ENCODE measurements at regions not wholly inside any gene's neighbourhood (a gene's known extent, or its start where the extent isn't known, plus 50 kb on each side); places are given as distances from the start of the nearest gene placed in this dataset.
"Not testable (repeated sequence)": the region's sequence is repeated elsewhere in the genome, so short reads cannot be mapped to it uniquely, and the experiment has no call there.

DNA sequence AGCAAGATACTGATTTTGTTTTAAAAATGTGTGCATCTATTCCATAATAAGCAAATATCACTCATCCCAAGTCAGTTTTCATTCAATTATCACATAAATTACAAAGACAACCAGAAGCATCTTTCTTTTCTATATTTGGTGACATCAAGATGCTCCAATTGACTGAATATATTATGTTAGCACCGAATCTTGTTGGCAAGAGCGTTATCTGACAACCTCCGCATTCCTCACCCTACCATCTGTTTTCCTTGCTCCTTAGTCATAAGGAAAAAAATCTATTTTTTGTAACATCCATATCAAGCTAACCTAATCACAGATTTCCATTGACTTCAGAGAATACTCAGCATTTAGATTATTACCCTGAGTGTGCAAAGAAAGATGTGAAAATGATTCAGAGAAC lies 212.2 kb upstream of the KYNU start:
- no peak for DNase-seq (ENCODE audit: low read depth)

DNA sequence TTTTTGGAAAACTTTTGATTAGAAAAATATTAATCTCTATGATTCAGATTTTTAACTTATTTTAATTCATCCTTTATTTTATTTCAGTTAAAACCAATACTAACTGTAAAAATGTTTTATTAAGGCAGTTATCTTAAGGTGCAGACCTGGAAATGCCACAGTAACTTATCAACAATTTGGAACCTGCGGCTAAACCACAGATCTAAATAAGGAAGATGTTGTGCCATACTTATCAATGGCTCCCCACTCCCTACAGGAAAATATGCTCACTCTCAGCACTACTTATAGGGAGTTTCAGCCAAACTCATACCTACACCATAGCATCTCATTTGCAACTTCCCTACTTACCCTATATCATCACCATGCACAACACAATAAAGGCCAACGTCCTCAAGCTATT lies 226.9 kb upstream of the KYNU start:
- no peak for DNase-seq (ENCODE audit: low read depth)

DNA sequence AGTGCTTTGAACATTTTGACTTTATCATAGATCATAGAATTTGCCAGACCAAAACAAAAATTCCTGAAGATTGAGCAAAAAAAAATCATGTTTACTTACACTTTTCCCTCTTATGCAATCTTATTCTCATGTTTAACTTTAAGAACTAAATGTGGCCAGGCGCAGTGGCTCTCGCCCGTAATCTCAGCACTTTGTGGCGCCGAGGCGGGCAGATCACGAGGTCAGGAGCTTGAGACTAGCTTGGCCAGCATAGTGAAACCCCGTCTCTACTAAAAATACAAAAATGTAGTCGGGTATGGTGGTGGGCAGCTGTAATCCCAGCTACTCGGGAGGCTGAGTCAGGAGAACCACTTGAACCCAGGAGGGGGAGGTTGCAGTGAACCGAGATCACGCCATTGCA lies 227.9 kb upstream of the KYNU start:
- DNase-seq (ENCODE audit: low read depth): no peak

DNA sequence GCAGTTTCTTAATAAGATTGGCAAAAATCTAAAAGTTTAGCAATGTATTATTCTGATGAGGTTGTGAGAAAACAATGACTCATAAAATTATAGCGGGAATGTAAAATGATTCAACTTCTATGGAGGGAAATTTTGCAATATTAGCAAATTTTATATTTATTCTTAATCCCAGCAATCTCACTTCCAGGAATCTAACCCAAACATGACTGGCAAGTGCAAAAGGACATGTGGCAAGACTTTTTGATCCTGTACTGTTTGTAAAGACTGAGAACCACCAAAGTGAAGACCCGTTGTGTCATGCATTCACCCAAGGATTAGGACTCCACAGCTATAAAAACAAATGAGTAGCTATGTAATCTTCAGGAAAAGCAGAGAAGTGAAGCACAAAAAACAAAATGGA lies 234.8 kb upstream of the KYNU start:
- DNase-seq (ENCODE audit: low read depth): peak; percentile 1

DNA sequence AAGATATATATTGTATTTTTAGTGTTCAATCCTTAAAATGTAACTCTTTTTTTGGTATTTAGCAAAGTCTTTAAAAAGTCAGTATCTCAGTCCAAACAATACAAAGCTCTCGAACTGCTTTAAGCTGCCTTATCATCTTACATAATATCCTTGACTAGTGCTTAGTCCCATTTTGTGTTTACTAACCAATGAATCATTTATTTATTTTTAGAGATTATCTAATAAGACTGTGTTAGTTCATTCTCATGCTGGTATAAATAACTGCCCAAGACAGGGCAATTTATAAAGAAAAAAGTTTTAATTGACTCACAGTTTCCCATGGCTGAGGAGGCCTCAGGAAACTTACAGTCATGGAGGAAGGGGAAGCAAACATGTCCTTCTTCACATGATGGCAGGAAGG lies 248.3 kb upstream of the KYNU start:
- DNase-seq (ENCODE audit: low read depth): no peak

DNA sequence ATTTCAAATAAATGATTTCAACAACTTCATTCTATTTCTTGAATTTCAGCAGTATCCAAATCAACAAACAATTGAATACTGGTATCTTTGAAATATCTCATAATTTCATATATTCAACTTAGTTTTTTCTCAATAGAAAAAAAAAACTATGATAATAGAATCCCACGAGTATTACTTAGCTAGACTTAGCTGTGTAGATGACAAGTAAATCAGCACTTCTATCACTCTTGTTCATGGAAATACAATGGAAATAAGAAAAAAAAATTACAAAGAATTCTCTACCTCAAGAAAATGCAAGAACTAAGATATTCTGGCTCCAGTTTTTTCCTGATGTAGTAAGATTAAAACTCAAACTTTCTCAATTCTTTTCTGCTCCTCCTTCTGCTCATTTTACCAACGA lies 256.2 kb upstream of the KYNU start:
- no peak for DNase-seq (ENCODE audit: low read depth)

DNA sequence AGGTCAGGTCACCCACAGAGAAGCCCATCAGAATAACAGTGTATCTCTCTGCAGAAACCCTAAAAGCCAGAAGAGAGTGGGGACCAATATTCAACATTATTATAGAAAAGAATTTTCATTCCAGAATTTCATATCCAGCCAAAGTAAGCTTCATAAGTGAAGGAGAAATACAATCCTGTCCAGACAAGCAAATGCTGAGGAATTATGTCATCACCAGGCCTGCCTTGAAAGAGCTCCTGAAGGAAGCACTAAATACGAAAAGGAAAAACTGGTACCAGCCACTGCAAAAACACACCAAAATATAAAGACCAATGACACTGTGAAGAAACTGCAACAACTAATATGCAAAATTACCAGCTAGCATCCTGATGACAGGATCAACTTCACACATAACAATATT lies 260.0 kb upstream of the KYNU start:
- no peak for DNase-seq (ENCODE audit: low read depth)

DNA sequence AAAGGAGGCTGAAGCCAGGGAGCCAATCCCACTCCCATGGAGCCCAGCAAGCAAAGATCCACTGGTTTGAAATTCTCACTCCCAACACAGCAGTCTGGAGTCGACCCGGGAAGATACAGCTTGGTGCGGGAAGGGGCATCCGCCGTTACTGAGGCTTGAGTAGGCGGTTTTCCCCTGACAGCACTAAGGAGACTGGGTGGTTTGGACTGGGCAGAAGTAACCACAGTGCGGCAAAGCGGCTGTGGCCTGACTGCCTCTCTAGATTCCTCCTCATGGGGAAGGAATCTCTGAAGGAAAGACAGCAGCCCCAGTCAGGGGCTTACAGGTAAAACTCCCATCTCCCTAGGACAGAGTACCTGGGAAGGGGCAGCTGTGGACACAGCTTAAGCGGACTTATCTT lies 261.6 kb upstream of the KYNU start:
- no peak for DNase-seq (ENCODE audit: low read depth)

DNA sequence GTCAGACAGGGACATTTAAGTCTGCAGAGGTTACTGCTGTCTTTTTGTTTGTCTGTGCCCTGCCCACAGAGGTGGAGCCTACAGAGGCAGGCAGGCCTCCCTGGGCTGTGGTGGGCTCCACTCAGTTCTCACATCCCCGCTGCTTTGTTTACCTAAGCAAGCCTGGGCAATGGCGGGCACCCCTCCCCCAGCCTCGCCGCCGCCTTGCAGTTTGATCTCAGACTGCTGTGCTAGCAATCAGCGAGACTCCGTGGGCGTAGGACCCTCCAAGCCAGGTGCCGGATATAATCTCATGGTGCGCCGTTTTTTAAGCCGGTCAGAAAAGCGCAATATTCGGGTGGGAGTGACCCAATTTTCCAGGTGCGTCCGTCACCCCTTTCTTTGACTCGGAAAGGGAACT lies 264.3 kb upstream of the KYNU start:
- DNase-seq (ENCODE audit: low read depth): not testable (repeated sequence)

DNA sequence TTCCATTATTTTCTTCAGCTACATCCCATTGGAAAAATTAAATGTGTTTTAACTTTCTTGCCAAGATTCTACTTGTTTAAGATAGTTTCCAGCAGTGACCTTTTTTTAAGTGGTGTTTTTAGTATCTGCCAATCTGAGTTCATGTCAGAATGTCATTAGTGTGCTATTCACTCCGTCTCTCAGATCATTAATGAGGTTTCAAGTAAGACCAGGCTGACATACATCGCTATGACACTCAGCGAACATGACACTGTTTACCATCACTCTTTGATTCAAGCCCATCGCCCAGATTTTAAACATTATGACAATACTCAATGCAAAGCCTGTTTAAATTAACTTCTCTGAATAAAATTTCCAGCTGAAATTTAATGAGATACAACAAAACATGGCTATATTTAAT lies 272.0 kb upstream of the KYNU start:
- DNase-seq (ENCODE audit: low read depth): no peak

DNA sequence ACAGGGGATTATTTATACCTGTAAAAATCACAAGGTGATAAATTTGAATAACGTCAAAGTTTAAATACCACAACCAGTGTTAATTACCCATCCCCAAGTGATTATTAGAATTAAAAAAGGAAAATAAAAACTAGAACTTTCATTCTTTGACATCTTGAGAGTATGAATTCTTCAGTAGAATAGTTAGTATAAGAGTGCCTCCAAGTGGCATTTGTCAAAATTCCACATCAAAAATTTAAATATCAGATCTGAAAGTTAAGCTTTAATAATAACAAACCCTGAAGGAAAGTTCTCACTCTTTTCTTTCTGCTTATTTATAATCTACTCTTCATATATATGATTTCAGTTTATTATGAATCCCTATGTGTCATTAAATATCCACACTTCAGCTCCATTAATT lies 273.7 kb upstream of the KYNU start:
- DNase-seq (ENCODE audit: low read depth): no peak

DNA sequence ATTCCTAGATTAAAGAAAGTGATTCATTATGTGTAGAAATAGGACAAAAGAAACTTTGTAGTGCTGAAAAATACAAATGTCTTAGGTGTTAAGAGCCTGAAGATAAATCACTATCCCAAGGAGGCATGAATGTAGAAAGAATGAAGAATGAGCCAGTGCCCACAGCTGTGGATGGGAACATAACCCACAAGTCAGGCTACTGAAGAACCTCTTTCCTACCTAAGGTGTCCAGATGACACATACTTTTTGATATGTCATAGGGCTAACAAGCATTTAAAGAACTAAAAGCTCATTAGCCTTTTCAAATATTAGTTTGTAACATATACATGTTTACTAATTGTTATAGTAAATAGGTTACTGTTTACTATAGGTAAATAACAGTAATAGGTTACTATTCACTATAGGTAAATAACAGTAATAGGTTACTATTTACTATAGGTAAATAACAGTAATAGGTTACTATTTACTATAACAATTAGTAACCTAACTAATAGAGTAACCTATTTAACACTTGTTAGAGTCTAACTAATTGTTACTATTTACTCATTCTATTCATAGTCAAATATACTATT lies 275.0 kb upstream of the KYNU start:
- no peak for DNase-seq (ENCODE audit: low read depth)

DNA sequence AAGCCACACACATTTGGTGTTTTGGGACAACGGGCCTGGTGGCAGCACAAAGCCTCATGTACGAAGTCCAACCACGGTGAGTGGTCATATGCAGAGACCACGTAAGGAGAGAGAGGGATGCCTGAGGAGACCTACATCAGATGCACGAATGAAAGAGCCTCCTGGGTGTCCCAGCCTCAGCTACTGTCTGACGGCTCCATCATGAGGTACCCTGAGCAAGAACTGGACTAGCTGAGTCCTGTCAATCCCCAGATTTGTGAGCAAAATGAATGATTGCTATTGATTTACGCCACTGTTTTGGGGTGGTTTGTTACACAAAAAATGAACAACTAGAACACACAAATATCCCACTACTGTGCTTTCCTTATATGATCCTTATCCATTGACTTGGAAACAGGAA lies 275.7 kb upstream of the KYNU start:
- DNase-seq (ENCODE audit: low read depth): no peak

DNA sequence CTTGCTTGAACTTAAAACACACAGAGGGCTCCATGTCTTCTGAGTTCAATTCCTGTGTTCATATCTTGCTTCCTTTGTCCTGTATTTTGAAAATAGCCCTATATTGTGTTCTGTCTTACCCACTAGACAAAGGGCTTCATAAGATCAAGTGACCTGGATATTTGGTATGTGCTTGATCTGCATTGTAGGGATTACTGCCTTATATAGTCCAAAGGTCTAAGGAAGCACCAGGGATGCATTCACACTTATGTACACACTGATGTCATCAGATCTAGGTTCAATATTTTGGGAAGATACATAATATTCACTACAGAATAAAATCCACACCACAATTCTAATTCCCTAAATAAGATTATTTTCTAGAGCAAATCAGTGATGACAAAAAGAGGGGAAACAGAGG lies 278.0 kb upstream of the KYNU start:
- DNase-seq (ENCODE audit: low read depth): no peak

DNA sequence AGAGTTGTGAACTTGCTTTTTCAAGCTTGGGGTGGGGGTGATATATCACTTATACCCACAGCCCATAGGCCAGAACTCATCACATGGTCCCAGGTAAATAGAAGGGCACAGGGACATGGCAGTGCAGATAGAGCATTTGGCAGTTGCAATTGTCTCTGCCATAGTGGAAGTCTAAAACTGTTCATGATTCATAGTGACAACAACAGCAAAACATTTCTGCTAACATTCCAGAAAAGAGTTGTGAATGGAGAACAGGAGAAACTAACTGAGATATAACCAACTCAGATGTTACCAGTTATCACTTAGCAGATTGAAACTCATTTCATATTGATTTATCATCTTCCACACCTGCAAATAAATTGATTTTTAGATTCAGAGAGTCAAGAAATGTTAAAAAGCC lies 278.6 kb upstream of the KYNU start:
- no peak for DNase-seq (ENCODE audit: low read depth)

DNA sequence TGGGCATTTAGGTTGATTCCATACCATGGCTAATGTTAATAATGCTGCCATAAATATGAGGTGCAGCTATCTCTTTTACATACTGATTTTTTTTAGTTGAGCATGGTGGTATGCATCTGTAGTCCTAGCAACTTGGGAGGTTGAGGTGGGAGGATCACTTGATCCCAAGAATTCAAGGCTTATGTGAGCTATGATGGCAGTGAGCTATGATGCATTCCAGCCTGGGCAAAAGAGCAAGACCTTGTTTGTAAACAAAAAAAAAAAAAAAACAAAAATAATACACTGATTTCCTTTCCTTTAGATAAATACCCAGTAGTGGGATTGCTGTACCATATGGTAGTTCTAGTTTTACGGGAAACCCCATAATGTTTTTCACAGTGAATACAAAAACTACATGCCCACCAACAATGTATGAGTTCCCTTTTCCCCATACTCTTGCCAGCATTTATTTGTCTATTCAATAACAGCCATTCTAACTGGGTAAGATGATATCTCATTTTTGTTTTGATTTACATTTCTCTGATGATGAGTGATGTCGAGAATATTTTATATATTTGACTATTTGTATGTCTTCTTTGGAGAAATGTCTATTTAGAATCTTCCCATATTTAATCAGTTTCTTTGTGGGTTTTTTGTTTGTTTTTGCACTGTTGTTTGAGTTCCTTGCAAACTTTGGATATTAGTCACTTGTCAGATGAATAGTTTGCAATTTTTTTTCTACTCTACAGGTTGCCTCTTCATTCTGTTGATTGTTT lies 281.0 kb upstream of the KYNU start:
- peak; percentile 17 for DNase-seq (ENCODE audit: low read depth)

DNA sequence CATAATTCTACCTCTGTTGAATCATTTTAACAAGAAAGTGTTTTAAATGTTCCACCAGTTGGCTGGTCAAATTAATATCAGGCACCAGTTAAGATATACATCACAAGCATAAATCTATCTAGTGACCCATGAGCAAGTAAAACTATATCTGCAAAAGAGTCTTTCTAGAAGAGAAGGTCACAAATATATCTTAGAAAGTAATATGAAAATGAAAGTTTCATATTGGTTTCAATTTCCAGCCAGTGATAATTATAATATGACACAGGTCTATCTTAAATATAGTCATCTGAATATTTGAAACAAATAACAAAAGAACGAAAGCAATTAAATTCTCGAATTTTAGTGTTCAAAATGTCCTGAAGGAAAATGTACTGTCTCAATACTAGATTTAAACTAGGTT lies 282.5 kb upstream of the KYNU start:
- DNase-seq (ENCODE audit: low read depth): no peak

DNA sequence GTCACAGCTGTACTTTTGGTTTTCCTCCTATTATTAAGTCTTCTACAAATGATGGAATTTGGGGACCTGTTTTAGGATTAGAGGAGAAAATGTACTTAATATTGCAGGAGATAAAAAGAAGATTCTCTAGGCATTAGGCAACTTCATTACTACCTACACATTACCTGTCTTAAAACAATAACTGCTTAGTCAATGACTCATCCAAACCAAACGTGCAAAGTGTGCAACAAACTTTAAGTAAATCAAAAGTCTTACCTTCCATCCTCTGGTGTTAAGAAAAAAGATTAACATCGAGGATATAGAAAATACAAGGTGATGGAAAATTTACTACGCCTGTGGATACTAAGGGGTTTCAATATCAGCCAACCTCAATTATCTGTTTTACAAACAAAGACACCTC lies 285.3 kb upstream of the KYNU start:
- DNase-seq (ENCODE audit: low read depth): no peak

DNA sequence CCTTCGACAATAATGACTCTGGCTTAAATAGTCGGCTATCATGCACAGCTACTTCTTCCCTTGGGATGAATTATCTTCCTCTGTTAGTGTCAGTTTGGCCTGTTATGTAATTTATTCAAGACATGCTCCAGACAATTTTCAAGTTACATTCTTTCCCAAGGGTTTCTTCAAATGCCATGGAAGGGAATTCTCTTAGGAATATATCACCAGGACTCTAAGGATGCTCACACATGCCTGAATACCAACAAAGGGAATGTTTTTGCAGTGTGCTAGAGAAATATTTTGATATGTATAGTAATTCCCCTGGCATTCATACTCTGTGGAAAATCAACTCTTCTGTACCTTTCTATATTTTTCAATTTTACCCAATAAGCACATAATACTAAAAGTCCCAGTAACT lies 286.0 kb upstream of the KYNU start:
- DNase-seq (ENCODE audit: low read depth): no peak

DNA sequence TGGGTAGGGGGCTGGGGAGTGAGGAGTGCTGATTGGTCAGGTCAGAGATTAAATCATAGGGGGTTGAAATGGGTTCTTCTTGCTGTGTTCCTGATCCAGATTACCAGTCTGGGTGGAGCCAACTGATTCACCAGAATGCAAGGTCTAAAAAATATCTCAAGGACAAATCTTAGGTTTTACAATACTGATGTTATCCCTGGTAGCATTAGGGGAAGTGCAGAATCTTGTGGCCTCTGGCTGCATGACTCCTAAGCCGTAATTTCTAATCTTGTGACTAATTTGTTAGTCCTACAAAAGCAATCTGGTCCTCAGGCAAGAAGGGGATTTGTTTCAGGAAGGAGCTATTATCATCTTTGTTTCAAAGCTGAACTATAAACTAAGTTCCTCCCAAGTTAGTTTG lies 289.2 kb upstream of the KYNU start:
- no peak for DNase-seq (ENCODE audit: low read depth)

DNA sequence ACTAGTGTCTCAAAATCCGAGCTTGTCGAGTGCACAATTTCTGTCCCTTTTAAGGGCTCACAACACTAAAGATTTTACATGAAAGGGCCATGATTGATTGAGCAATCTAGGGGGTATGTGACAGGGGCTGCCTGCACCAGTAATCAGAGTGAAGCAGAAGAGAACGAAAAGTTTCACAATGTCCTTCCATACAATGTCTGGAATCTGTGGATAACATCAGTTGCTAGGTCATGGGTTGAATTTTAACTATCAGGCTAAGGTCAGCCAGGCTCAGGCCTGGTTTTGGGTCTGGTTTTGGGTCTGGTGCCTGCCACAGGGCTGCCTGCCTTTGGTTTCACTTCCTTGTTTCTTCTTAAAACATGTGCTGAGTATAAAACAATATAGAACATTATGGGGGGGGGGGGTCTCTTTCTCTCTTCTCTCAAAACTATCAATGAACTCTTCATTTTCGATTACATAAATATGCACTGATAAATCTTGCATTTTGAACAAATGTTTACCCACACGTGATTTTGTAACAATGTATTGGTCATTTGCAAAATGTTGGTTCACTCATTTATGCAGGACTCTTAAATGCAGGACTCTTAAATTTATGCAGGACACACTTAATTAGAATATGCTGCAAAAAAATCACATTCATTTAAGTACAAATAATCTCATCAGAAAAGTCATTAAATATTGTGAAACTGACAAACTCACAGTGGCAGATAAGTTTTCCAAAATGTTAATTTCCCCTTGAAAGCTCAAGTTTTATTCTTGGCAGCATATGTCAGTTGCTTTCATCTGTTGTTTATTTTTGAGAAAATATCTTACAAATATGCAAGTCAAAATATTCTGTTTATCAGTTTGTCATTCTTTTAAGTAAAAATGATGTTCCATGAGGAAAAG lies 290.5 kb upstream of the KYNU start:
- no peak for DNase-seq (ENCODE audit: low read depth)

DNA sequence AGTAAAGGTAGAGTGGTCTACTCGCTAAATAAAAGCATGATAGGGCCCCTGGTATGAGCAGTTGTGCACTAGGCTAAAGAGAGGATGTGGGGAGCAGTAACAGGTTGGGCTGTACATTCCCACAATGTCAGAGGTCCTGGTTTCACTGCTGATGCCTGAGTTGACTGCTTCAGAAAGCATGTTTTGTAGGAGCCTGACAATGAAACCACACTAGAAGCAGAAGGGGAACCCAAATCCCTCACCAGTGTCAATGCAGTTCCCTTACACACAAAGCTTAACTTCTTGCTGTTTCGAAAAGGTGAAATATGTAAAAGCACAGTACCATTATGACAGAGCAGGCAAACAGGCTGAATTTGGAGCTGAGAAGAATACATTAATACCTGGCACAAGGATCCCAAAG lies 291.7 kb upstream of the KYNU start:
- no peak for DNase-seq (ENCODE audit: low read depth)

DNA sequence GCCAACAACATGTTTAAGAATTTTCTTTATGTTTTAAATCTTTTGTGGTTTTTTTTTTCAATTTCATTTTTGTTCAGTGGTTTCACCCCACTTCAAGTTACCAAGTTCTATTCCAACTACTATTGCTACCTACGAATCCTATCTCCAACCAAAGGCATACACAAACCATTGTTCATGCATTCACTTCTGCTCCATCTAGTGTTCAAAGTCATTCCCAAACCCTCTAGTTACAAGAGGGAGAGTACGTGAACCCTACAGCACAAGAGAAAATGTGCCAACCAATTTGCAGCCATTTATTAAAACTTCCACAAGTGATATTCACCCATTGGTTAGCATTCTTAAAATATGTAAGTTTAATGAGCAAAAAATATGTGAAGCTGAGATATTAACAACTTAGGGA lies 295.1 kb upstream of the KYNU start:
- no peak for DNase-seq (ENCODE audit: low read depth)
